K562 (cell line): ENCODE measurements at regions not wholly inside any gene's neighbourhood (a gene's known extent, or its start where the extent isn't known, plus 50 kb on each side); places are given as distances from the start of the nearest gene placed in this dataset.
A peak's percentile ranks its signal among the peaks of the same experiment; 100 is the strongest.

Experiments
- ATAC-seq: fragments of 200-7000 bp; cut with Tn5 transposase; 3 replicates; pipeline ENCODE4 v1.9.1; 2020; ENCODE audit warnings: moderate library complexity
- BruUV-seq: library from RNA; stranded (reverse); fragments of 400-500 nt; replicated peaks from 2 replicates; lab custom pipeline; 2021; lab: Mats Ljungman, UMichigan
- CTCF ChIA-PET: fragments of 300-600 bp; formaldehyde crosslinking; extraction: SDS; loops from one replicate; lab custom pipeline; 2021; ENCODE audit warnings: low intra/inter-chr PET ratio; lab: Yijun Ruan, JAX
- POLR2A ChIA-PET: fragments of 300-600, 350-650 bp; sonication (Branson Sonifier 250); formaldehyde crosslinking; extraction: SDS; loops from one replicate; lab custom pipeline; 2021; ENCODE audit warnings: antibody characterized with exemption, inconsistent platforms; lab: Yijun Ruan, JAX
- DNase-seq, 4 experiments: peaks; one replicate each; pipeline versions ENCODE4 v3.0.0 to v3.0.0-alpha.2; 2011 to 2018; ENCODE audit warnings: low spot score in 3 of 4, mixed read lengths in 3 of 4; ENCODE audit errors: extremely low read depth in 1 of 4
- FAIRE-seq: peaks from 2 replicates; lab custom pipeline; 2011; peaks lifted over from hg19 to GRCh38; lab: Jason Lieb, UNC
- H2AFZ ChIP-seq: 2 replicates; pipeline ENCODE4 v1.6.0; 2011; ENCODE audit warnings: low read depth, low read length, control low read depth, inconsistent platforms
- H3K27ac ChIP-seq: fragments of 200-600 bp; 3 replicates; pipeline ENCODE4 v1.8.0; 2011; ENCODE audit warnings: low read depth, mild to moderate bottlenecking, control low read depth, inconsistent platforms, low read length, moderate library complexity, mixed read lengths; ENCODE audit errors: extremely low read depth
- H3K27me3 ChIP-seq, 2 experiments: fragments of 300-600 bp in 1 of 2; 2 replicates in 1 of 2; 3 replicates in 1 of 2; pipeline versions ENCODE4 v1.6.0 to v1.8.0; 2011; ENCODE audit warnings: inconsistent platforms in 2 of 2, low read length in 2 of 2, mild to moderate bottlenecking in 1 of 2, mixed read lengths in 1 of 2, moderate library complexity in 1 of 2; ENCODE audit not compliant: control insufficient read depth in 2 of 2, insufficient read depth in 2 of 2
- H3K36me3 ChIP-seq: fragments of 300-600 bp; 3 replicates; pipeline ENCODE4 v1.8.0; 2011; ENCODE audit warnings: mild to moderate bottlenecking, low read length, inconsistent platforms; ENCODE audit not compliant: control insufficient read depth, insufficient read depth
- H3K4me1 ChIP-seq, 2 experiments: fragments of 200-600 bp in 1 of 2; replicated peaks in 1 of 2; 2 replicates in 1 of 2; 3 replicates in 1 of 2; pipeline versions ENCODE4 v1.5.1 to v1.8.0; 2011; ENCODE audit warnings: inconsistent platforms in 2 of 2, low read length in 2 of 2, mild to moderate bottlenecking in 1 of 2, mixed read lengths in 1 of 2, moderate library complexity in 1 of 2; ENCODE audit not compliant: control insufficient read depth in 2 of 2, insufficient read depth in 2 of 2
- H3K4me2 ChIP-seq: 2 replicates; pipeline ENCODE4 v1.6.1; 2011; ENCODE audit warnings: low read length, control low read depth, inconsistent platforms, mixed read lengths; ENCODE audit not compliant: insufficient read depth
- H3K4me3 ChIP-seq: fragments of 200-600 bp; sonication (generic), shearing (Covaris generic); 2 replicates; pipeline ENCODE4 v1.5.1; 2016; ENCODE audit warnings: control low read depth, inconsistent platforms
- H3K79me2 ChIP-seq: fragments of 200-600 bp; 3 replicates; pipeline ENCODE4 v1.8.0; 2011; ENCODE audit warnings: low read length, inconsistent platforms; ENCODE audit not compliant: control insufficient read depth, insufficient read depth
- H3K9ac ChIP-seq, 2 experiments: 2 replicates each; pipeline versions ENCODE4 v1.6.0 to v1.6.1; 2011; ENCODE audit warnings: low read depth in 2 of 2, low read length in 2 of 2, control low read depth in 1 of 2, inconsistent platforms in 1 of 2, mild to moderate bottlenecking in 1 of 2, mixed read lengths in 1 of 2; ENCODE audit not compliant: insufficient read depth in 1 of 2
- H3K9me1 ChIP-seq: one replicate; pipeline ENCODE4 v1.6.0; 2011; ENCODE audit warnings: inconsistent platforms, mild to moderate bottlenecking, low read length, moderate library complexity; ENCODE audit not compliant: control insufficient read depth, insufficient read depth
- H3K9me3 ChIP-seq: replicated peaks from 2 replicates; pipeline ENCODE4 v1.5.1; 2011; ENCODE audit warnings: low read depth, low read length, inconsistent platforms; ENCODE audit not compliant: control insufficient read depth, insufficient read depth
- H4K20me1 ChIP-seq: replicated peaks from 2 replicates; pipeline ENCODE4 v1.6.1; 2011; ENCODE audit warnings: low read length, inconsistent platforms, mixed read lengths; ENCODE audit not compliant: control insufficient read depth, insufficient read depth
- ATF2 ChIP-seq: sonication (generic); formaldehyde crosslinking; IDR thresholded peaks from 2 replicates; pipeline ENCODE4 v1.8.1; 2022; ENCODE audit warnings: missing genetic modification reagents
- HDGF ChIP-seq: fragments of 450-650 bp; IDR thresholded peaks from 2 replicates; pipeline ENCODE4 v1.6.1; 2016
- KDM1A ChIP-seq, 2 experiments: fragments of 450-650 bp; IDR thresholded peaks; 2 replicates each; pipeline ENCODE4 v1.6.1; 2016; ENCODE audit warnings: mild to moderate bottlenecking in 2 of 2
- MTA3 ChIP-seq: fragments of 450-650 bp; formaldehyde crosslinking; IDR thresholded peaks from 2 replicates; pipeline ENCODE4 v1.6.1; 2017; ENCODE audit warnings: mild to moderate bottlenecking, borderline replicate concordance
- TRIM28 ChIP-seq: fragments of 450-650 bp; IDR thresholded peaks from 2 replicates; pipeline ENCODE4 v1.6.1; 2017
- ZBED1 ChIP-seq: IDR thresholded peaks from 2 replicates; pipeline ENCODE4 v1.6.1; 2014
- ZNF324 ChIP-seq: fragments of 250-450 bp; sonication (Bioruptor Pico); IDR thresholded peaks from 2 replicates; pipeline ENCODE4 v1.4.0; 2020; ENCODE audit warnings: mild to moderate bottlenecking
- WGBS: fragments of 100-300 bp; shearing (Covaris generic); methylation state at CpG from one replicate; pipeline ENCODE4 v1.1.6; 2016; ENCODE audit warnings: low coverage, mixed read lengths; ENCODE audit not compliant: insufficient coverage; ENCODE audit errors: missing lambda C conversion rate; 5-methylcytosine and 5-hydroxymethylcytosine counted together
- in situ Hi-C: fragments of 300-500 bp; cut with MboI; formaldehyde crosslinking; loops from 4 replicates; pipeline ENCODE4 v1.15.0; 2018; ENCODE audit warnings: inconsistent platforms, mixed read lengths
- intact Hi-C: fragments of 100-400 bp; cut with micrococcal nuclease; formaldehyde crosslinking; loops from 2 replicates; pipeline ENCODE4 v1.14.2; 2022

- POLR2A ChIA-PET = no interaction called here
Measured at GRCh38 chr3:191802671-191803070, 341.7 kb downstream of the PYDC2 start.

GRCh38 chr3:191804935-191805334 lies 344.0 kb downstream of the PYDC2 start:
- no peak overlapping the region for H3K9ac ChIP-seq
- no peaks in the 10 kb centered on the region for H3K36me3 ChIP-seq
- intact Hi-C loops (no loop called here), in situ Hi-C loops (no loop called here)
- WGBS = 0% methylated on average over 1 of the region's 1 CpG
- no peak overlapping the region for H3K27ac ChIP-seq
- no peak overlapping the region for H3K4me2 ChIP-seq
- H3K27me3 ChIP-seq = no peaks in the 10 kb centered on the region
- ATAC-seq (no peak), FAIRE-seq (no peak), DNase-seq (no peak)
- no peaks in the 10 kb centered on the region for H3K79me2 ChIP-seq
- no peak overlapping the region for H2AFZ ChIP-seq
- no peaks in the 10 kb centered on the region for H4K20me1 ChIP-seq
- TF ChIP-seq ZBED1 (no peak), HDGF (no peak), KDM1A (IDR thresholded peaks at IDR 0.05) (no peak), ATF2 (CRISPR knock-in tag) (no peak), MTA3 (no peak)
- ChIA-PET CTCF (no interaction called here), POLR2A (no interaction called here)
- BruUV-seq = no TSS peak
- H3K9me1 ChIP-seq = no peaks in the 10 kb centered on the region
- H3K9me3 ChIP-seq = no peaks in the 10 kb centered on the region; the same call in none of the 2 replicates
- no peak overlapping the region for H3K4me3 ChIP-seq
- H3K4me1 ChIP-seq = no peaks in the 10 kb centered on the region

More at GRCh38 chr3:191802671-191803070, 341.7 kb downstream of the PYDC2 start:
- intact Hi-C loops = no loop called here
- CTCF ChIA-PET = no interaction called here
- Histone ChIP-seq H3K4me1 (no peaks in the 10 kb centered on the region), H3K9me3 (no peaks in the 10 kb centered on the region), H3K9me1 (no peaks in the 10 kb centered on the region), H4K20me1 (no peaks in the 10 kb centered on the region), H3K4me3 (no peak overlapping the region), H3K9ac (no peak overlapping the region), H2AFZ (no peak overlapping the region), H3K36me3 (no peaks in the 10 kb centered on the region), H3K27ac (no peak overlapping the region), H3K27me3 (no peaks in the 10 kb centered on the region), H3K79me2 (no peaks in the 10 kb centered on the region), H3K4me2 (no peak overlapping the region)
- in situ Hi-C loops = no loop called here
- no peak for FAIRE-seq
- no peak for ATAC-seq
- WGBS = 2% methylated on average over 3 of the region's 3 CpGs
- peak; percentile 93 for TF ChIP-seq ZNF324 (CRISPR knock-in tag)
- no peak for TF ChIP-seq TRIM28
- no TSS peak for BruUV-seq
- DNase-seq = no peak
